ENCODE measurements at regions not wholly inside any gene's neighbourhood (a gene's known extent, or its start where the extent isn't known, plus 50 kb on each side); places are given as distances from the start of the nearest gene placed in this dataset.
A peak's percentile ranks its signal among the peaks of the same experiment; 100 is the strongest.
"Not testable (repeated sequence)": the region's sequence is repeated elsewhere in the genome, so short reads cannot be mapped to it uniquely, and the experiment has no call there.

DNA sequence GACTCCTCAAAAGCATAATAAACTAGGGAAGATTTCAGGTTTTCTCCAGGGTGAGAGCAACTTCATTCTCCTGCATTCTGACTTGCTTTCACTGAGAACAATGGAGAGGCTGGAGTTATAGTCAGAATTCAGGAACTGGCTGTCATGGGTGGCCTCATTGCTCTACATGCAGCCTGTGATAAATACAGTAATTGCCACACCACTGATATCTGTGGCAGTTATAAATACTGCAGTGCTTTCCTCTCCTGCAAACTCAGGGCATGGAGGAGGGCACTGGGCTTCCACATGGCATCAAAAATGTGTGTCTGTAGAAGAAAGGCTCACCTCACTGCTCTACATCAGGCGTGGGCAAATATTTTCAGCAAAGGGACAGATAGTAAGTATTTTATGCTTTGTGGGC is 510.2 kb downstream of the ZNF516 start:
- no peak for DNase-seq

GRCh38 chr18:75981102-75981501 is 513.9 kb downstream of the ZNF516 start:
- DNase-seq = no peak

GRCh38 chr18:75977081-75977480 is 518.0 kb downstream of the ZNF516 start:
- DNase-seq = no peak

GRCh38 chr18:75970212-75970611 is 524.8 kb downstream of the ZNF516 start:
- DNase-seq = no peak

GRCh38 chr18:75966431-75966830 is 528.6 kb downstream of the ZNF516 start:
- no peak for DNase-seq

DNA sequence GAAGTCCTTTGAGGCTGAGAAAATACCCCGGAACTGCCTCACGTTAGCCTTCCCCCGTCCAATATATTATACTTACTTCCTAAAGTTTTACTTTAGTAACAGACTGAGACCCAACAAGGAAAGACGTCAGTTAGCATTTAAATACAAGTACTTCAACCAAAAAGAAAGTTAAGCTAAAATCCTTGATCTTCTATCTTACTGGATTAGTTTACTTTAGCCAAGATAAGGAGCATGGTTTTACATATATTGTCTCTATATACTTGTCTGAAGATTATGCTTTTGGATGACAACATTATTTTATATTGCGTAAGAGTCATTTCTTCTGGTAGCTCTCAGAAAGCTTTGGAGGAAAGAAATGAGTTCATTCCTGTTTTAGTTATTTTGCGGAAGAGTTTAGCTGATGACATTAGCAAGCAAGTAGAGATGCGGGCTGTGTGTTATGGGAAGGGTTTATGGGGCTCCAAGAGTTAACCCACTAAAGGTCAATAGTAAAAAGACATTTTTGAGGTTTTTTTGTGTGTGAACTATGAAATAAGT is 532.9 kb downstream of the ZNF516 start:
- no peak for DNase-seq

GRCh38 chr18:75960356-75960755 is 532.9 kb upstream of the SMIM21 start:
- not testable (repeated sequence) for DNase-seq

- DNase-seq = no peak
These were observed 531.6 kb upstream of the SMIM21 start for GRCh38 chr18:75959150-75959549.

- DNase-seq = no peak
These were observed 531.2 kb upstream of the SMIM21 start for GRCh38 chr18:75958683-75959082.

- no peak for DNase-seq
These were observed 517.9 kb upstream of the SMIM21 start for GRCh38 chr18:75945265-75945933.

DNA sequence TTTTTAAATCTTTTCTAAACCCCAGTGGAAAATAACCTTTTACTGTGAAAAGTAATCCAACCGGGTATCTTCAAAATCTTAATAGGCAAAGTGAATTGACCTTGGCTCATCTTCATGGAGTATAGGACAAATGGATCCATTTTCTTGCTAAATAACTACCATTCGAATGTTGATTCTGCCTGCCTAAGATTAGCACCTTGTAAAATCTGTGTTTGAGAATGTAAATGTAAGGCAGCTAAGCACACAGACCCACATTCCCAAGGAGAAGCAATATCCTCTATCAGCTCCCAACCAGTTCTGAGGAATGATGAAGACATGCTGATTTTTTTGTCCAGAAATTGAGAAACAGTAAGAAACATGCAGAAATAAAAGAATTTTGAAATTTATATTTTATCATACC is 509.8 kb upstream of the SMIM21 start:
- DNase-seq = no peak

DNA sequence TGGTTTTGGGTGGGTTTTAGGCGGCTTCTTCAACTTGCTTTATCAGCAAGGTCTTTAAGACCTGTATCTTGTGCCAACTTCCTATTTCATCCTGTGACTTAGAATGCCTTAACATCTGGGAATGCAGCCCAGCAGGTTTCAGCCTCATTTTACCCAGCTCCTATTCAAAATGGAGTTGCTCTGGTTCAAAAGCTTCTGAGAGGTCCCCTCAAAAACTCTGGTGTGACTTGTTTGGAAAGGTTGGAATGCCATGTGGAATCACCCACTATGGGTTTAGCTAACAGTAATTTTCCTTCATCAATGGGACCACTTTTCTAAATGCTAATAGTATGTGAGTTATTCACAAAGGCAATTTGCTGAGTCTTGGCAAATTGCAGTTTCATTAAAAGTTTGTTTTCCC is 509.4 kb upstream of the SMIM21 start:
- DNase-seq = no peak

DNA sequence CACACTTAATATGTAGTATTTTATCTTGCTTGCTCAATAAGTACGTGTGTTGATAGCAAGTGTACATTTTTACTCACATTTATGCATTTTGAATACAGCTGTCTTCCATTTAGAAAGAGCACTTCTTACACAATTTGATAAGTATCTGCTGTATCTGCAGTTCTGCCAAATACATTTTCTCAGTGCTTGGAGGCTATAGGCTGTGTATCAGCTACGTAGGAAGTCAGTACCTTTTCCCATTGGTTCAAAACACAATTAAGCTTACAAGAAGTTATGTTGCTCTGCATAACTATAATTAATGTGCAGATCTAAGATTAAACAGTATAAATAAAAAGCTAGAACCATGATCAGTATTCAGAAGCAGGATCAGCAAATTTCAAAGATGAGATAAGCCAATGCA is 503.6 kb upstream of the SMIM21 start:
- no peak for DNase-seq

DNA sequence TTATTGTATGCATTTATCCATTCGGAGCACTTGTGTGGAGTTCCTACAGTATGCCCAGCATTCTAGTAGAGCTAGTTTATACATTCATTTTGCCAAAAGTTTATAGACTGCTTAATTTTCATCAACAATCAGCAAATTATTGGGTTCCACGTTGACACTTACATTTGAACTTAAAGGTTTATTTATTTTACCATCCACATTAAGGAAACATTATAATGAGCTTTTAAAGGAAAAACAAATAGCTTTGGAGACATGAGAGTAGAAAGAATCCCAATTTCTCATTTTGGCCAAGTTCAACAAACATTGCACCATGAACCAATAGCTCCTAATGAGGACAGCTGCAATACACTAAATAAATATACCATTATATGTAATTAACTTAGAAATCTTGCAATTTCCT is 501.2 kb upstream of the SMIM21 start:
- DNase-seq = no peak

- no peak for DNase-seq
These were observed 500.3 kb upstream of the SMIM21 start for GRCh38 chr18:75927791-75928190.

DNA sequence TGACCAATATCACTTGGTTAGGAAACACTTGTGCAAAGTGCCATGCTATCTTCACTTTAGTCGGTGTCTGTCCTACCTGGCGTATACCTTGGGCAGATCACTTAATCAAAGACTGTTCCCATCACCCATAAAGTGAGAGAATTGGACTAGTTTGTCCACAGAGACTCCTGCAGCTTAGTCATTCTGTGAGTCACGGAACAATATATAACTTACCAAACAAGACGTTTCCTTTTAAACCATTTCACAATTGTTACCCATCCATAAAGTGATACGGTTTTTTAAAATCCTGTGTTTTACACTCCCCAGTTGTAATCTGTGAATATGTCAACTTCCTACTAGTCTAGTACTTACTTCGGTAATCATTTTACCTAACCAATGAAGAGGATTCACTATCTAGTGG is 499.3 kb upstream of the SMIM21 start:
- no peak for DNase-seq

DNA sequence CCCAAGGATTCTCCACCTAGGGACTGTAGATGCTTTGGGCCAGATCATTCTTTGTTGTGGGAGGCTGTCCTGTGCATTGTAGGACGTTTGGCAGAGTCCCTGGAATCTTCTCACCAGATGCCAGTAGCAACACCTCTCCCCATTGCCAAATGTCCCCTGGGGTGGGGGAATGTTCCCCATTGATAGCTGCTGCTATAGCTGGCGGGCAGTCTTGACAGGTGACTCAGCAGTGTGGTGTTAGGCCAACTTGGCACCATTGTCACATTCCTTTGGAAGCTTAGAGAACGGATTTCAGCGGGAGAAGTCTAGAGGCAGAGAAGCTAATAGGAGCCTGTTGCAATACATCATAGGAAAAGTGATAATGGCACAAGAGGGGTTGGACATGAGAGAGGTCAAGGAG is 495.7 kb upstream of the SMIM21 start:
- DNase-seq = no peak

DNA sequence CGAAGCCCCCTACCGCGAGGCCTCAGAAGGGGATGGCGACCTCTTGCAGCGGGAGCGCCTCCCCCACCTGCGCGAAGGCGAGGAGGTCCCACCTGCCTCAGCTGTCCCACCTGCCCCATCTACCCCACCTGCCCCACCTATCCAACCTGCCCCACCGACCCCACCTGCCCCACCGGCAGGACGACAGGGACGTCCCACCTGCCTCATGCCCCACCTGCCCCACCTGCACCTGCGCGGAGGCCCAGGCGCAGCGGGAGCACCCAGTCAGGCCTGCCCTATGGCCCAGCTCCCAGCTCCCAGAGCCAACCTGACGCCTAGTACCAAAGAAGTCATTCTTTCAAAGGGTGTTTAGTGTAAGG is 489.1 kb upstream of the SMIM21 start:
- DNase-seq = no peak

GRCh38 chr18:75915941-75916623 is 488.6 kb upstream of the SMIM21 start:
- DNase-seq = peak; percentile 86

GRCh38 chr18:75912829-75913228 is 485.3 kb upstream of the SMIM21 start:
- no peak for DNase-seq

- DNase-seq = no peak
These were observed 476.9 kb upstream of the SMIM21 start for GRCh38 chr18:75904416-75904815.

DNA sequence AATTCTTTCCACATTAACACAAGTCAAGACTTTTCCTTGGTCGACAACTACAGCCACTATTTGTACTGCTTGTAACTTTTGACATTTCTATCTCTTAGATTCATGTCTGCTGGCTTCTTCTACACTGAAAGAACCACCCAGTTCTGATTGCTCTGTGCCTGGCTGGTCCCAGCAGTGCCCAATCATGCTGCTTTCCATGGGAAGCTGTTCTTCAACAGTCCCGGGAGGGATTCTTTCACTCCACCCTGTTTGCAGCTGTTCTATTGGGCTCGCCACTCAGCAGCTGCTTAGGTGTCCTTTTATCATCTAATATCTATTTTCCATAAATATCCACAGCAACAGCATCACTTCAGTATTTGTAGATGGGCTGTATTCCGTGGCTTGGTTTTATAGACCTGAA is 471.1 kb upstream of the SMIM21 start:
- DNase-seq = no peak

GRCh38 chr18:75897386-75897785 is 469.9 kb upstream of the SMIM21 start:
- no peak for DNase-seq

DNA sequence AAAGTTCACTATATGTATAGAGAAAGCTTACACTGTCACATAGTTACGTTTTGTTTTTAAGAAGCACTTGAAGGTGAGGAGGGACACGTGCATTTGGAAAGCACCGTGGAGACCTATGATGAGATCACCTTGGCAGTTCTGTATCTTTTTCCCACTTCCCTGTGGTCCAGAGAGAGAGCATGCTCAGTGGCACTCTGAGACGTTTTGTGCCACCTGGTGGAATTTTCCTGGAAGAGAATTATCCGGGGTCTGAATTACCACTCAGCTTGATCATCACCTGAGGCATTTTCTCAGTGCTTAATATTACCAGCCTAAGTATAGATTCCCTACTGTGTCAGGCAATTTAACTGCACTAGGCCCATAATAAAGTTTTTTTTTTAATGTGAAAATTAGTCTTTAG is 469.4 kb upstream of the SMIM21 start:
- DNase-seq = peak; percentile 57

- DNase-seq = no peak
These were observed 467.6 kb upstream of the SMIM21 start for GRCh38 chr18:75895135-75895534.

Data from NCI-H1105 (cell line).